Thyroid gland (tissue), 4 donors: ENCODE measurements at regions not wholly inside any gene's neighbourhood (a gene's known extent, or its start where the extent isn't known, plus 50 kb on each side); places are given as distances from the start of the nearest gene placed in this dataset.

ENCODE experiments used
- POLR2A ChIP-seq, 2 donors: fragments of 450-650 bp; IDR thresholded peaks; one replicate each; pipeline ENCODE4 v1.6.1; 2017; ENCODE audit warnings: antibody characterized with exemption in 2 of 2, mild to moderate bottlenecking in 2 of 2, moderate library complexity in 1 of 2
- TF ChIP-seq, protein P1 (sequence below), 6 experiments: fragments of 200-600 bp in 3 of 6; fragments of 450-650 bp in 3 of 6; sonication (generic) in 3 of 6; IDR thresholded peaks; one replicate each; pipeline ENCODE4 v1.5.1; 2016 to 2019; ENCODE audit warnings: antibody characterized with exemption in 6 of 6, mild to moderate bottlenecking in 2 of 6, inconsistent platforms in 1 of 6, moderate library complexity in 1 of 6

DNA sequence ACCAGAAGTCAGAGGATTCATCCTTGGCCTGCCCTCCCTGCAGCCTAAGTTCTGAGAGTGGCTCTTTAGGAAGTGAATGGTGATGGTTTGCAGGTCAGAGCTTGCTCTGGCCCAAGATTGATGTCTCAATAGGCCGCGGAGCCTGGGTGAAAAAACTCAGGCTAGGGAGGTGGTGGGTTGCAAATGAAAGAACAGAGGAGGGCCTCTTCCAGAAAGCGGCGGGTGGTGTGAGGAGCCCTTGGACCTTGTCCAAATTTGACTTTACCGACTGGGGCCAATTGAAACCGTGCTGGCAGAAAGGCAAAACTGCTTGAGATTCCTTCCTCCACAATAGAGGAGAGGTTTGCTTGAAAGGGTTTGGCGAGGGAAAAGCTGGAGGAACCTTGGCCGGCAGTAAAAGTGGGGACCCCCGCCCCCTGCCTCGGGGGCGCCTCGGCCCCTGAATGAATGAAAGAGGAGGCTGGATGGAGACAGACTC lies 331.3 kb downstream of the SEC14L1 start:
- TF ChIP-seq, protein P1, sequence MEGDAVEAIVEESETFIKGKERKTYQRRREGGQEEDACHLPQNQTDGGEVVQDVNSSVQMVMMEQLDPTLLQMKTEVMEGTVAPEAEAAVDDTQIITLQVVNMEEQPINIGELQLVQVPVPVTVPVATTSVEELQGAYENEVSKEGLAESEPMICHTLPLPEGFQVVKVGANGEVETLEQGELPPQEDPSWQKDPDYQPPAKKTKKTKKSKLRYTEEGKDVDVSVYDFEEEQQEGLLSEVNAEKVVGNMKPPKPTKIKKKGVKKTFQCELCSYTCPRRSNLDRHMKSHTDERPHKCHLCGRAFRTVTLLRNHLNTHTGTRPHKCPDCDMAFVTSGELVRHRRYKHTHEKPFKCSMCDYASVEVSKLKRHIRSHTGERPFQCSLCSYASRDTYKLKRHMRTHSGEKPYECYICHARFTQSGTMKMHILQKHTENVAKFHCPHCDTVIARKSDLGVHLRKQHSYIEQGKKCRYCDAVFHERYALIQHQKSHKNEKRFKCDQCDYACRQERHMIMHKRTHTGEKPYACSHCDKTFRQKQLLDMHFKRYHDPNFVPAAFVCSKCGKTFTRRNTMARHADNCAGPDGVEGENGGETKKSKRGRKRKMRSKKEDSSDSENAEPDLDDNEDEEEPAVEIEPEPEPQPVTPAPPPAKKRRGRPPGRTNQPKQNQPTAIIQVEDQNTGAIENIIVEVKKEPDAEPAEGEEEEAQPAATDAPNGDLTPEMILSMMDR (IDR thresholded peaks at IDR 0.05) = no peak
- TF ChIP-seq POLR2A (IDR thresholded peaks at IDR 0.05) = no peak
